ENCODE measurements at regions not wholly inside any gene's neighbourhood (a gene's known extent, or its start where the extent isn't known, plus 50 kb on each side); places are given as distances from the start of the nearest gene placed in this dataset.

- Histone ChIP-seq H3K27ac (ENCODE audit: extremely low read depth, low read depth, low read length) (no peak overlapping the region), H3K36me3 (ENCODE audit: control insufficient read depth in 2 of 2, insufficient read depth in 1 of 2, low read length in 2 of 2) (no peaks in the 10 kb centered on the region), H3K4me1 (ENCODE audit: control insufficient read depth, insufficient read depth, low read length) (no peaks in the 10 kb centered on the region), H3K4me3 (ENCODE audit: low read depth, low read length) (no peak overlapping the region), H3K9me3 (ENCODE audit: control insufficient read depth, insufficient read depth, low read depth, low read length) (no peaks in the 10 kb centered on the region)
- ChIA-PET CTCF (no interaction called here), POLR2A (no interaction called here)
- TF ChIP-seq ZNF677 (tag by site-specific recombination; IDR thresholded peaks at IDR 0.05) (no peak), GFI1B (tag by site-specific recombination; IDR thresholded peaks at IDR 0.05) (no peak), ZNF280C (tag by site-specific recombination; IDR thresholded peaks at IDR 0.05) (no peak), ZNF747 (tag by site-specific recombination; IDR thresholded peaks at IDR 0.05) (no peak), ZNF10 (tag by site-specific recombination; IDR thresholded peaks at IDR 0.05) (no peak), SP7 (tag by site-specific recombination; IDR thresholded peaks at IDR 0.05) (no peak)
Measured at GRCh38 chr22:49051491-49052022, 776.1 kb downstream of the BRD1 start.

GRCh38 chr22:49049691-49050090, 778.0 kb downstream of the BRD1 start:
- CTCF ChIA-PET: interaction anchor here (1.3 kb wide), 1 partner anchor 256 kb away, joined by 3 read pairs; no protein-coding TSS in a partner anchor
- H3K9me3 ChIP-seq (ENCODE audit: control insufficient read depth, insufficient read depth, low read depth, low read length): no peaks in the 10 kb centered on the region
- TF ChIP-seq ZNF354C (tag by site-specific recombination; IDR thresholded peaks at IDR 0.05; ENCODE audit: borderline replicate concordance, low read depth) (no peak), YY2 (tag by site-specific recombination; IDR thresholded peaks at IDR 0.05) (no peak), ZBTB44 (tag by site-specific recombination; IDR thresholded peaks at IDR 0.05) (no peak), ZNF624 (tag by site-specific recombination; IDR thresholded peaks at IDR 0.05) (no peak), ZNF341 (tag by site-specific recombination; IDR thresholded peaks at IDR 0.05; ENCODE audit: low read depth) (no peak), ZNF169 (tag by site-specific recombination; IDR thresholded peaks at IDR 0.05) (no peak), MZF1 (tag by site-specific recombination; IDR thresholded peaks at IDR 0.05; ENCODE audit: borderline replicate concordance) (no peak), ZNF121 (tag by site-specific recombination; IDR thresholded peaks at IDR 0.05) (no peak), GLI2 (tag by site-specific recombination; IDR thresholded peaks at IDR 0.05; ENCODE audit: borderline replicate concordance, low read depth) (no peak), ZBTB26 (tag by site-specific recombination; optimal IDR thresholded peaks at IDR 0.05) (no peak), ZNF146 (tag by site-specific recombination; IDR thresholded peaks at IDR 0.05) (no peak), ZNF548 (tag by site-specific recombination; IDR thresholded peaks at IDR 0.05) (no peak), OVOL3 (tag by site-specific recombination; IDR thresholded peaks at IDR 0.05) (no peak), ZBTB48 (tag by site-specific recombination; IDR thresholded peaks at IDR 0.05) (no peak), ZNF426 (tag by site-specific recombination; IDR thresholded peaks at IDR 0.05) (no peak), ZNF792 (tag by site-specific recombination; IDR thresholded peaks at IDR 0.05) (no peak)
- no peaks in the 10 kb centered on the region for H3K4me1 ChIP-seq (ENCODE audit: control insufficient read depth, insufficient read depth, low read length)
- H3K4me3 ChIP-seq (ENCODE audit: low read depth, low read length): no peak overlapping the region
- no peak overlapping the region for H3K27ac ChIP-seq (ENCODE audit: extremely low read depth, low read depth, low read length)
- POLR2A ChIA-PET: no interaction called here
- no peaks in the 10 kb centered on the region for H3K36me3 ChIP-seq (ENCODE audit: control insufficient read depth in 2 of 2, insufficient read depth in 1 of 2, low read length in 2 of 2)
